ENCODE measurements at regions not wholly inside any gene's neighbourhood (a gene's known extent, or its start where the extent isn't known, plus 50 kb on each side); places are given as distances from the start of the nearest gene placed in this dataset.

- POLR2A ChIA-PET (ENCODE audit: unreplicated experiment), result no interaction called here
- H3K9me1 ChIP-seq (ENCODE audit: insufficient read depth, low read length), result no peaks in the 10 kb centered on the region
- no peak overlapping the region for H2AK9ac ChIP-seq (replicated peaks; ENCODE audit: low read depth, low read length, poor library complexity)
- TF ChIP-seq SMC3 (IDR thresholded peaks at IDR 0.05; ENCODE audit: low read depth, low read length) (no peak), NFE2L2 (IDR thresholded peaks at IDR 0.05; ENCODE audit: low read depth, low read length) (no peak), MXI1 (IDR thresholded peaks at IDR 0.05; ENCODE audit: borderline replicate concordance, low read depth, low read length) (no peak), CTCF (conservative IDR thresholded peaks at IDR 0.05; ENCODE audit: low read depth, low read length) (no peak), MAFK (IDR thresholded peaks at IDR 0.05; ENCODE audit: low read depth, low read length) (no peak), MAZ (IDR thresholded peaks at IDR 0.05; ENCODE audit: borderline replicate concordance, low read depth, low read length) (no peak), CHD1 (IDR thresholded peaks at IDR 0.05; ENCODE audit: low read depth, low read length) (no peak), RCOR1 (IDR thresholded peaks at IDR 0.05; ENCODE audit: insufficient replicate concordance, low read length) (no peak), ELK1 (IDR thresholded peaks at IDR 0.05; ENCODE audit: borderline replicate concordance, low read depth, low read length) (no peak), CEBPB (IDR thresholded peaks at IDR 0.05; ENCODE audit: low read depth, low read length) (no peak), POLR2A (IDR thresholded peaks at IDR 0.05; ENCODE audit: low read depth, low read length) (no peak), USF2 (IDR thresholded peaks at IDR 0.05; ENCODE audit: low read depth, low read length) (no peak), BHLHE40 (IDR thresholded peaks at IDR 0.05; ENCODE audit: low read depth, low read length) (no peak), RFX5 (IDR thresholded peaks at IDR 0.05; ENCODE audit: low read depth, low read length) (no peak), FOS (IDR thresholded peaks at IDR 0.05; ENCODE audit: low read depth, low read length) (no peak)
- no peak overlapping the region for H4K5ac ChIP-seq (ENCODE audit: low read depth, low read length)
- no peak overlapping the region for H3K27ac ChIP-seq (ENCODE audit: insufficient read depth, low read length)
- H2BK15ac ChIP-seq (ENCODE audit: low read depth, low read length), result no peak overlapping the region
- WGBS, 2 experiments (ENCODE audit: extremely low coverage in 2 of 2, insufficient read length in 1 of 2), result no CpG with 5 or more reads among the region's 2 CpGs
- in situ Hi-C loops (cut with MboI; ENCODE audit: low sequenced_read_pairs) (no loop called here), dilution Hi-C loops (cut with HindIII; ENCODE audit: low sequenced_read_pairs, unreplicated experiment) (no loop called here), intact Hi-C loops (cut with micrococcal nuclease) (no loop called here)
- no peak for DNase-seq
- H3K4me3 ChIP-seq (ENCODE audit: insufficient read depth, low read depth, low read length), result no peak overlapping the region
- no peaks in the 10 kb centered on the region for H3K36me3 ChIP-seq (ENCODE audit: control insufficient read depth, insufficient read depth, low read length)
- H2BK5ac ChIP-seq (ENCODE audit: low read depth, low read length, poor library complexity, severe bottlenecking), result no peak overlapping the region
- CTCF ChIA-PET, result no interaction called here
- H3K4me2 ChIP-seq (ENCODE audit: low read depth, low read length), result no peak overlapping the region
- no peak overlapping the region for H2BK20ac ChIP-seq (ENCODE audit: low read depth, low read length)
- H2AK5ac ChIP-seq (ENCODE audit: low read depth, low read length), result no peak overlapping the region
- no peaks in the 10 kb centered on the region for H3K27me3 ChIP-seq (ENCODE audit: control insufficient read depth, insufficient read depth, low read length)
- no peaks in the 10 kb centered on the region for H3K9me3 ChIP-seq (ENCODE audit: control insufficient read depth, insufficient read depth, low read length)
- no peak overlapping the region for H2BK120ac ChIP-seq (ENCODE audit: low read depth, low read length)
- H3K14ac ChIP-seq (replicated peaks; ENCODE audit: low read depth, low read length), result no peak overlapping the region
- no peaks in the 10 kb centered on the region for H3K79me1 ChIP-seq (ENCODE audit: low read depth in 1 of 2, low read length in 2 of 2)
- H4K91ac ChIP-seq (ENCODE audit: insufficient read depth, low read depth, low read length), result no peak overlapping the region
- no peaks in the 10 kb centered on the region for H4K20me1 ChIP-seq (ENCODE audit: insufficient read depth, low read length)
- no peak overlapping the region for H3K56ac ChIP-seq (ENCODE audit: extremely low read depth, insufficient read depth, low read length)
- no peak overlapping the region for H3K18ac ChIP-seq (ENCODE audit: low read depth, low read length)
- H3K4ac ChIP-seq (ENCODE audit: low read depth, low read length), result no peak overlapping the region
- no peak overlapping the region for H3K23ac ChIP-seq (ENCODE audit: low read depth, low read length)
- no peak overlapping the region for H4K8ac ChIP-seq (ENCODE audit: low read depth in 2 of 2, low read length in 2 of 2)
- BruUV-seq (replicated peaks), result no TSS peak
- no peaks in the 10 kb centered on the region for H3K4me1 ChIP-seq (ENCODE audit: control insufficient read depth, insufficient read depth, low read length)
- no peak for ATAC-seq (ENCODE audit: low read depth)
- H3K9ac ChIP-seq (ENCODE audit: low read depth, low read length), result no peak overlapping the region
- H2AFZ ChIP-seq (replicated peaks; ENCODE audit: low read length, poor library complexity), result no peak overlapping the region
These were observed 1659.9 kb upstream of the C9orf72 start for GRCh38 chr9:29233193-29233592.
